ENCODE measurements at regions not wholly inside any gene's neighbourhood (a gene's known extent, or its start where the extent isn't known, plus 50 kb on each side); places are given as distances from the start of the nearest gene placed in this dataset.

DNA sequence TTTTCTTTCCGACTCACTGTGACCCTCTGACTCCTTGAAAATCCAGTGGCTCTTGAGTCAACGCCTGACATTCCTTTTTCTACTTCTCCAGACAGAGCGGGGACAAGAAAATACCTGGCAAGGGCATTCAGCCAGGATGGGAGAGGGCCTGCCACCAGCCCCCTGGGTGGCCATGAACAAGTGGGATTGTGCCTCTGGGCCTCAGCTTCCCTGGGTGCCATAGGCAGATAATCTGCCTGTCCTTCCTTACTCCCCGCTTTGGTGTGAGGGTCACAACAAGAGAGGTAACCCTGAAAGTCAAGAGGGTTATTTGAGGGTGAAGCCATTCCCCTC lies 613.9 kb upstream of the CADM1 start:
- DNase-seq (ENCODE audit: low read depth), result no peak
- no peak overlapping the region for H3K4me3 ChIP-seq (ENCODE audit: low read depth, low read length)
- TF ChIP-seq, protein P1, sequence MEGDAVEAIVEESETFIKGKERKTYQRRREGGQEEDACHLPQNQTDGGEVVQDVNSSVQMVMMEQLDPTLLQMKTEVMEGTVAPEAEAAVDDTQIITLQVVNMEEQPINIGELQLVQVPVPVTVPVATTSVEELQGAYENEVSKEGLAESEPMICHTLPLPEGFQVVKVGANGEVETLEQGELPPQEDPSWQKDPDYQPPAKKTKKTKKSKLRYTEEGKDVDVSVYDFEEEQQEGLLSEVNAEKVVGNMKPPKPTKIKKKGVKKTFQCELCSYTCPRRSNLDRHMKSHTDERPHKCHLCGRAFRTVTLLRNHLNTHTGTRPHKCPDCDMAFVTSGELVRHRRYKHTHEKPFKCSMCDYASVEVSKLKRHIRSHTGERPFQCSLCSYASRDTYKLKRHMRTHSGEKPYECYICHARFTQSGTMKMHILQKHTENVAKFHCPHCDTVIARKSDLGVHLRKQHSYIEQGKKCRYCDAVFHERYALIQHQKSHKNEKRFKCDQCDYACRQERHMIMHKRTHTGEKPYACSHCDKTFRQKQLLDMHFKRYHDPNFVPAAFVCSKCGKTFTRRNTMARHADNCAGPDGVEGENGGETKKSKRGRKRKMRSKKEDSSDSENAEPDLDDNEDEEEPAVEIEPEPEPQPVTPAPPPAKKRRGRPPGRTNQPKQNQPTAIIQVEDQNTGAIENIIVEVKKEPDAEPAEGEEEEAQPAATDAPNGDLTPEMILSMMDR (IDR thresholded peaks at IDR 0.05; ENCODE audit: insufficient read depth, low read depth, low read length), result no peak

DNA sequence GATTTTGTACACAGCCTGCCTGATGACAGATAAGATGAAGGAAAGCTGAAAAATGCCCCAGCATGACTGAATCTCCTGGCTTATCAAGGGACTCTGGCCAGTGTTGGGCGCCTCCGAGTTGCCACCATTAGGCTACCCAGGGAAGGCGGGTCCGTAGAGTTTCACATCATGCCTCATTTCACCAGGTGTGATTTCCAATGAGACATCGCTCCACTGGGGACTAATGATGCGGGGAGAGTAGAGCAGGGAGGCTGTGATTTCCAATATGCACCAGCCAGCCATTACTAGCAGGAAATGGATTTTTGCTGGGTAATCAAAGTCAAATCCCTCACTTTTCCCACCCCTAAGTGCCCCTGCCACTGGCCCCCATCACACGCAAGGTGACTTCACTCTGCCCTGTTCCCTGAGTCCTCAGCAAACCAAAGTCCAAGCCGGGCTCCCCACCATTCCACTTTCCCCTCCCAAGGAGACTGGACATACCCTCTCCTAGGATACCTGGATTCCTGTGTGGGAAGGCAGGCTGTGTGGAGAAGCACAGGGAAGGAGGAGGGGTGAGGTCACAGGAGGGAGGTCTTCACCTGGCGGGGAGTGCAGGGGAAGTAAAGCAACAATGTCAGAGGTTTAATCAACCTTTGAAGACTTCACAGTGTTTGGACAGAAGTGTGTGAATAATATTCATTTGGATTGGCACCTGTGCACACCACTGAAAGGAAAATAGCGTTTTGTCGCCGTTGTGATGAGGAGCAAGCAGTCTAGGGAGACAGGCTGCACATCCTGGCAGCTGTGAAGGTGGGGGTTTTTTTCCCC lies 613.3 kb upstream of the CADM1 start:
- no peak for DNase-seq (ENCODE audit: low read depth)

DNA sequence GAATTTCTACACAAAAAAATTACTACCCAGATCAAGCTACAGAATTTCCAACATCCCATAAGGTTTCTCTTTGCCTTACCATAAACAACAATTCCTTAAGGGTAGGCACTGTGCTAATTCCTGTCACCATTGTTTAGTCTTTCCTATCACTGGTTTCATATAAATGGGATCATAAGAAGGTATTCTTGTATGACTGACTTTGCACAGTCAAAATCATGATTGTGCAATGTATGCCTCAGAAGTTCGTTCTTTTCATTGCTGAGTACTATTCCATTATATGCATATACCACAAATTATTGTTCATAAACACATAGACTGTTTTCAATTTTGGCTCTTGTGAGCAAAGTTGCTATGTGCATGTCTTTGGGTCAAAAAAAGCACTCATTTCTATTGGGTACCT lies 611.6 kb upstream of the CADM1 start:
- DNase-seq (ENCODE audit: low read depth), result no peak
- TF ChIP-seq, protein P1 (IDR thresholded peaks at IDR 0.05; ENCODE audit: insufficient read depth, low read depth, low read length), result no peak
- no peak overlapping the region for H3K4me3 ChIP-seq (ENCODE audit: low read depth, low read length)

More for the DNA sequence above, 613.3 kb upstream of the CADM1 start:
- TF ChIP-seq, protein P1 (IDR thresholded peaks at IDR 0.05; ENCODE audit: insufficient read depth, low read depth, low read length), result no peak
- H3K4me3 ChIP-seq (ENCODE audit: low read depth, low read length), result no peak overlapping the region

DNA sequence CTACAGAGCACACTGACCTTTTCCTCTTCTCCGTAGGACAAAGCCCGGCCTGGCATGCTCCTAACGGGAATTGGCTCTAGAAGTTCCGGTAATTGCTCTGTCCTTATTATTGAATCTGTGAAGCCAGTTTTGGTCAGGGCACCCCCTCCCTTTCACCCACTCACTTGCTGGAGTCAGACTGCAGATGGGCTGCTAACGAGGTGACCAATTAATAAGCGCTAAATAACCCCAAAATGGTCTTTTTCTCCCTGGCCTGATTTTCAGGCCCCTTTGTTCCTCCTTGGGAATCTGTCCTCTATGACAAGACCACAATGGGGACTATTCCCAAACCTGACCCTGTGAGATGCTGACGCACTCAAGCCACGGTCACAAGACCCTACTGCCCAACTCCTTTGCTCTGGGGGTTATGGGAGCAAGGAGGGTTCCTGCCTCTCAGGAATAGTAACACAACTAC lies 610.0 kb upstream of the CADM1 start:
- DNase-seq (ENCODE audit: low read depth), result no peak
- no peak overlapping the region for H3K4me3 ChIP-seq (ENCODE audit: low read depth, low read length)
- TF ChIP-seq, protein P1 (IDR thresholded peaks at IDR 0.05; ENCODE audit: insufficient read depth, low read depth, low read length), result no peak

DNA sequence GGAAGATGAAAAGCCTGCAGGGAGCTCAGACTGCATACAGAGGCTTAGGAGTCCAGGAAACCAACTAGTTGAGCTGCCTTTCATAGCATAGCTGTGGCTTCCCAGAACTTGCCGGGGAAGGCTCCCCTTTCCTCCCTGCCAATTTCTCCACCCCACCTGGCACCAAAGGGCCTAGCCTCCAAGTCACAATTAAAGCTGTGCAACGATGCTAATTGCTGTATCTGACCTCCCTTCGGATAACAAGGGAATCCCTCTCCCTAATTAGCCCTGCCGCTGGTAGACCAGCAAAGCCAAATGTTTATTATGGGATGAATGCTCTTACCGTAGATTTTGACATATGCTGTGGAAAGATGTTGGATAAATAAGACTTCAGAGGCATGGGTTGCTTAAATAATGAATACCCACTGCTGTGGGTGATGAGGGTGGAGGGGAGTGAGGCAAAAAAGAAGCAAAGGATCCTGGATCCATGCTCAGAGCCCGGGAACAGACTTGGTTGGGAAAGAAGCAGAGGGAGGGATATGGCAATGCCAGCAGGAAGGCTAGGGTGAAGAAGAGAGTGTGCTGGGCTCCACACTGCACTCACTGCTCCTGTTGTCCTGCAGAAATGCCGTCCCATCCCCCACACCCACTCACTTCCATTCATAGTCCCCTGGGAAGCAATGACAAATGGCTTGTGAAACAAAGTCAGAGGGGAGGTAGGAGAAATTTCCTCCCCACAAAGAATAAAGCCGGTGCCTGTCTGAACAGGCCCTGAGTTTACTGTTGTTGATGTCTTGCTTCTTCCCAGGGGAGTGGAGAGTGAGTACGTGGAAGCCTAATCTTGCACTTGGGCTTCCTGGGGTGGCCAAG lies 608.1 kb upstream of the CADM1 start:
- H3K4me3 ChIP-seq (ENCODE audit: low read depth, low read length), result no peak overlapping the region
- DNase-seq (ENCODE audit: low read depth), result no peak
- TF ChIP-seq, protein P1 (IDR thresholded peaks at IDR 0.05; ENCODE audit: insufficient read depth, low read depth, low read length), result no peak

DNA sequence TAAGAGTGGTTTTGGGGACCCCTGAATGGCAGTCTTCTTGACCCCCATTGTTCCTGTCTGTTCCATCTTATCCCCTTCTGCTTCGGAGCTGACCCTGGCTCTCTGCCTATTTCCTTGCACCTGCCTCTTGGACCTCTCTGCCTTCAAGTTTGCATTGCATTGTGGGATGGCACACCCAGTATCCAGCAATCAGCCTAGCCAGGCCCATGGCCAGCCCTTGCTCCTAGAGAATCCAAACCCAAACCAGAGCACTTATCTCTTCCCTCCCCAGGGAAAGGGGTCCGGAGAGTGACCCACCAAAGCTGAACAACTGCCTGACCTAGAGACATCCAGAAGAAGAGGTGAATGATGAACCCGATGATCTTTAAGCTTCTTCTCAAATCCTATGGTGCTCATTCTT lies 607.3 kb upstream of the CADM1 start:
- TF ChIP-seq, protein P1 (IDR thresholded peaks at IDR 0.05; ENCODE audit: insufficient read depth, low read depth, low read length), result no peak
- no peak for DNase-seq (ENCODE audit: low read depth)
- no peak overlapping the region for H3K4me3 ChIP-seq (ENCODE audit: low read depth, low read length)
